Loucy (cell line): ENCODE measurements at regions not wholly inside any gene's neighbourhood (a gene's known extent, or its start where the extent isn't known, plus 50 kb on each side); places are given as distances from the start of the nearest gene placed in this dataset.

Experiments
- EZH2phosphoT487 ChIP-seq: fragments of 200-600 bp; IDR thresholded peaks from 2 replicates; pipeline ENCODE4 v1.6.1; 2018; ENCODE audit warnings: antibody characterized with exemption, mild to moderate bottlenecking, moderate library complexity, borderline replicate concordance
- TF ChIP-seq, protein P1 (sequence below): fragments of 200-600 bp; sonication (generic); conservative IDR thresholded peaks from 2 replicates; pipeline ENCODE4 v1.5.1; 2014; ENCODE audit warnings: mild to moderate bottlenecking, antibody characterized with exemption, low read length

DNA sequence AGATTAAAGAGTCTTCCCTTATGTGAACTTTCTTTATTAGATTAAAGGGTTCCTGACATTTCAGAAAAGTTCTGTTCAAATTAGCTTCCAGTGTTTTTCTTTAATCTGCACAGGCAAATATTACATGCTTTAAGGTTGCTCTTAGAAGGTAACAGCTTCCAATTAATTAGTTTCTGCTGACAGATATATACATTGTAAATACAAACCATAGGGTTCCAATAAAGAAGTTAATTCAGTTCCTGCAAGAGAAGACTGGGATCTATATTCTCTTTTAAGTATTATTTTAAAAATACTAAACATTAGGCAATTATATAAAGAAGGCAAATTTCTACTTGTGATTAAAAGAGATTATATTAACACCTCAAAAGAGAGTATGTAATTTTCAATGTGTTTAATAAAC is 795.7 kb downstream of the MAT2B start:
- TF ChIP-seq, protein P1, sequence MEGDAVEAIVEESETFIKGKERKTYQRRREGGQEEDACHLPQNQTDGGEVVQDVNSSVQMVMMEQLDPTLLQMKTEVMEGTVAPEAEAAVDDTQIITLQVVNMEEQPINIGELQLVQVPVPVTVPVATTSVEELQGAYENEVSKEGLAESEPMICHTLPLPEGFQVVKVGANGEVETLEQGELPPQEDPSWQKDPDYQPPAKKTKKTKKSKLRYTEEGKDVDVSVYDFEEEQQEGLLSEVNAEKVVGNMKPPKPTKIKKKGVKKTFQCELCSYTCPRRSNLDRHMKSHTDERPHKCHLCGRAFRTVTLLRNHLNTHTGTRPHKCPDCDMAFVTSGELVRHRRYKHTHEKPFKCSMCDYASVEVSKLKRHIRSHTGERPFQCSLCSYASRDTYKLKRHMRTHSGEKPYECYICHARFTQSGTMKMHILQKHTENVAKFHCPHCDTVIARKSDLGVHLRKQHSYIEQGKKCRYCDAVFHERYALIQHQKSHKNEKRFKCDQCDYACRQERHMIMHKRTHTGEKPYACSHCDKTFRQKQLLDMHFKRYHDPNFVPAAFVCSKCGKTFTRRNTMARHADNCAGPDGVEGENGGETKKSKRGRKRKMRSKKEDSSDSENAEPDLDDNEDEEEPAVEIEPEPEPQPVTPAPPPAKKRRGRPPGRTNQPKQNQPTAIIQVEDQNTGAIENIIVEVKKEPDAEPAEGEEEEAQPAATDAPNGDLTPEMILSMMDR: no peak
- no peak for TF ChIP-seq EZH2phosphoT487
